Pancreas (tissue), 10 donors: ENCODE measurements at regions not wholly inside any gene's neighbourhood (a gene's known extent, or its start where the extent isn't known, plus 50 kb on each side); places are given as distances from the start of the nearest gene placed in this dataset.

Experiments used
- ATAC-seq, 4 donors: fragments of 200-7000 bp; cut with Tn5 transposase; one replicate each; pipeline versions ENCODE4 v1.8.0 to v1.9.1; 2020; ENCODE audit warnings: mild to moderate bottlenecking in 4 of 4, moderate library complexity in 4 of 4
- DNase-seq, 6 donors: peaks; one replicate each; pipeline ENCODE4 v3.0.0-alpha.2; 2020
- FAIRE-seq: peaks from 2 replicates; lab custom pipeline; 2012; peaks lifted over from hg19 to GRCh38; lab: Jason Lieb, UNC
- H3K27ac ChIP-seq, 4 donors: fragments of 200-600 bp; sonication (generic); 1 replicate in 3 of 4; 2 replicates in 1 of 4; pipeline versions ENCODE4 v1.5.0 to v1.8.0; 2020
- H3K27me3 ChIP-seq, 4 donors: fragments of 200-600 bp; one replicate each; pipeline ENCODE4 v1.8.0; 2021
- H3K36me3 ChIP-seq, 3 donors: fragments of 200-600 bp; sonication (generic) in 1 of 3; one replicate each; pipeline versions ENCODE4 v1.5.0 to v1.8.0; 2020 to 2021
- H3K4me1 ChIP-seq, 3 donors: fragments of 200-600 bp; one replicate each; pipeline ENCODE4 v1.8.0; 2021
- H3K4me3 ChIP-seq, 4 donors: fragments of 200-600 bp; sonication (generic) in 2 of 4; one replicate each; pipeline versions ENCODE4 v1.5.0 to v1.8.0; 2020 to 2021
- H3K9me3 ChIP-seq, 4 donors: fragments of 200-600 bp; one replicate each; pipeline ENCODE4 v1.8.0; 2021
- CTCF ChIP-seq, 4 donors: fragments of 200-600 bp; sonication (generic) in 3 of 4; IDR thresholded peaks; one replicate each; pipeline versions ENCODE4 v1.5.0 to v1.8.0; 2021; ENCODE audit warnings: antibody characterized with exemption in 4 of 4
- WGBS, 2 donors: extraction: QIAGEN DNeasy Blood & Tissue Kit; methylation state at CpG; one replicate each; pipeline ENCODE4 v1.1.7; 2013; 5-methylcytosine and 5-hydroxymethylcytosine counted together
- intact Hi-C, 3 donors: fragments of 100-400 bp; cut with DNase I; formaldehyde crosslinking; loops; one replicate each; pipeline versions ENCODE4 v1.11.1 to v1.14.2; 2022
- donor health status: healthy with polysubstance abuse.
- donor health status: DM: no; HTN: no; CAD: no; lungs with moderate emphysema.
- donor health status: DM: no; HTN: no; CAD: no.
- donor health status: control.
- donor health status: control.
- donor health status: Bipolar disorder and iron deficiency.
- donor health status: DM: yes; HTN: yes; CAD: no.
- donor health status: DM: no; HTN: no; CAD: no.
- donor health status: DM: no; HTN: no; CAD: no.
- donor health status: DM: yes; HTN: yes; CAD: no.

GRCh38 chr2:217705461-217705860 lies 297.3 kb downstream of the TNS1 start:
- DNase-seq: no peak
- ATAC-seq: no peak
- WGBS, 2 donors: 61 to 63% methylated on average over 3 of the region's 3 CpGs
- Histone ChIP-seq H3K4me1 (no peaks in the 10 kb centered on the region), H3K4me3 (no peak overlapping the region), H3K27ac (no peak overlapping the region), H3K36me3 (no peaks in the 10 kb centered on the region), H3K27me3 (no peaks in the 10 kb centered on the region), H3K9me3 (no peaks in the 10 kb centered on the region)
- no peak for FAIRE-seq
- intact Hi-C loops: no loop called here
- no peak for TF ChIP-seq CTCF (IDR thresholded peaks at IDR 0.05)

GRCh38 chr2:217703999-217704398 lies 298.8 kb downstream of the TNS1 start:
- H3K4me3 ChIP-seq: no peak overlapping the region
- ATAC-seq (no peak), FAIRE-seq (no peak), DNase-seq (no peak)
- H3K27me3 ChIP-seq: no peaks in the 10 kb centered on the region
- H3K27ac ChIP-seq: no peak overlapping the region
- H3K36me3 ChIP-seq: no peaks in the 10 kb centered on the region
- no peaks in the 10 kb centered on the region for H3K4me1 ChIP-seq
- intact Hi-C loops: no loop called here
- H3K9me3 ChIP-seq: no peaks in the 10 kb centered on the region
- 89 to 94% methylated on average over 5 of the region's 5 CpGs for WGBS, 2 donors
- TF ChIP-seq CTCF (IDR thresholded peaks at IDR 0.05): no peak

- H3K4me1 ChIP-seq: no peaks in the 10 kb centered on the region
- no peaks in the 10 kb centered on the region for H3K9me3 ChIP-seq
- FAIRE-seq (no peak), DNase-seq (peak in 5 of 6 donors; percentile 76 to 87 (median 77)), ATAC-seq (peak; percentile 91 to 98 (median 97))
- H3K27me3 ChIP-seq: no peaks in the 10 kb centered on the region
- no peaks in the 10 kb centered on the region for H3K36me3 ChIP-seq
- intact Hi-C loops: no loop called here
- TF ChIP-seq CTCF (IDR thresholded peaks at IDR 0.05): no peak
- no peak overlapping the region for H3K4me3 ChIP-seq
- 37% methylated on average over 5 of the region's 5 CpGs for WGBS, 2 donors
- H3K27ac ChIP-seq: no peak overlapping the region
Measured at GRCh38 chr2:217703102-217703501, 299.7 kb downstream of the TNS1 start.

- Histone ChIP-seq H3K4me3 (no peak overlapping the region), H3K9me3 (no peaks in the 10 kb centered on the region), H3K36me3 (no peaks in the 10 kb centered on the region), H3K27ac (no peak overlapping the region), H3K27me3 (no peaks in the 10 kb centered on the region), H3K4me1 (no peaks in the 10 kb centered on the region)
- 83 to 87% methylated on average over 5 of the region's 5 CpGs for WGBS, 2 donors
- TF ChIP-seq CTCF (IDR thresholded peaks at IDR 0.05): no peak
- FAIRE-seq (no peak), ATAC-seq (no peak), DNase-seq (no peak)
- intact Hi-C loops: no loop called here
Measured at GRCh38 chr2:217701622-217702021, 301.2 kb downstream of the TNS1 start.

- intact Hi-C loops: no loop called here
- DNase-seq (no peak), FAIRE-seq (no peak), ATAC-seq (no peak)
- Histone ChIP-seq H3K27ac (no peak overlapping the region), H3K36me3 (no peaks in the 10 kb centered on the region), H3K9me3 (no peaks in the 10 kb centered on the region), H3K27me3 (no peaks in the 10 kb centered on the region), H3K4me1 (no peaks in the 10 kb centered on the region), H3K4me3 (no peak overlapping the region)
- no peak for TF ChIP-seq CTCF (IDR thresholded peaks at IDR 0.05)
- WGBS, 2 donors: 93 to 95% methylated on average over 3 of the region's 3 CpGs
Measured at GRCh38 chr2:217698691-217699090, 304.1 kb downstream of the TNS1 start.
